ENCODE measurements at regions not wholly inside any gene's neighbourhood (a gene's known extent, or its start where the extent isn't known, plus 50 kb on each side); places are given as distances from the start of the nearest gene placed in this dataset.

DNA sequence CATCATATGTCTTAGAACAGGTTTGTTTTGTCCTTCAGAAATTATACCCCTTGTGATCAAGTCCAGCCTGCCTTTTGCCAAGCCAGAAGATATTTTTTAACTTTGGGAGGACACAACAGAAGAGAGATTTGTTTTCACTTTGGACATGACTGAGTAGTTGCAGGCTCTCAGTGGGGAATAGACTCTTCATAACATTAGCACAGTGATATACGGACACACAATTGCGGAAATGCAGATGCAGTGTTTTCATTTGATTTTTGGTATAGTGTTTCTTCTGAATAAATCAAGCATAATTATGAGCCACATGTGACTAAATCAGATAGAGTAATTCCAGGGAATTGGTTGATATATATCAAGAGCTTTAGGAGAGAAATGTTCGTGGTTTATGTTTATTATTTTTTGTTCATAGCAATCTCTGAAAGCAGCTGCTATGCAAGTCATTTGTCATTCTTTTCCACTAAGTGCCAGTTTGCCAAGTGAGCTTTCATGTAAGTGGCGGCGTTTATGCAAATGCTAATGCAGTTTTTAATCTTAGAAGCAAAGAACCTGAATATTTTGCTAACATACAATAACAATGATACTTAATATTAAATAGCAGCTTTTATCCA, 69.6 kb upstream of the HDAC9 start:
- TF ChIP-seq, protein P1, sequence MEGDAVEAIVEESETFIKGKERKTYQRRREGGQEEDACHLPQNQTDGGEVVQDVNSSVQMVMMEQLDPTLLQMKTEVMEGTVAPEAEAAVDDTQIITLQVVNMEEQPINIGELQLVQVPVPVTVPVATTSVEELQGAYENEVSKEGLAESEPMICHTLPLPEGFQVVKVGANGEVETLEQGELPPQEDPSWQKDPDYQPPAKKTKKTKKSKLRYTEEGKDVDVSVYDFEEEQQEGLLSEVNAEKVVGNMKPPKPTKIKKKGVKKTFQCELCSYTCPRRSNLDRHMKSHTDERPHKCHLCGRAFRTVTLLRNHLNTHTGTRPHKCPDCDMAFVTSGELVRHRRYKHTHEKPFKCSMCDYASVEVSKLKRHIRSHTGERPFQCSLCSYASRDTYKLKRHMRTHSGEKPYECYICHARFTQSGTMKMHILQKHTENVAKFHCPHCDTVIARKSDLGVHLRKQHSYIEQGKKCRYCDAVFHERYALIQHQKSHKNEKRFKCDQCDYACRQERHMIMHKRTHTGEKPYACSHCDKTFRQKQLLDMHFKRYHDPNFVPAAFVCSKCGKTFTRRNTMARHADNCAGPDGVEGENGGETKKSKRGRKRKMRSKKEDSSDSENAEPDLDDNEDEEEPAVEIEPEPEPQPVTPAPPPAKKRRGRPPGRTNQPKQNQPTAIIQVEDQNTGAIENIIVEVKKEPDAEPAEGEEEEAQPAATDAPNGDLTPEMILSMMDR (conservative IDR thresholded peaks at IDR 0.05; ENCODE audit: control insufficient read depth, insufficient read depth, low read depth, low read length): no peak
- no peak for DNase-seq (ENCODE audit: low read depth)
- no peak overlapping the region for H3K4me3 ChIP-seq (ENCODE audit: control insufficient read depth, low read depth, low read length)

- H3K4me3 ChIP-seq (ENCODE audit: control insufficient read depth, low read depth, low read length): no peak overlapping the region
- DNase-seq (ENCODE audit: low read depth): peak; percentile 15
- TF ChIP-seq, protein P1 (conservative IDR thresholded peaks at IDR 0.05; ENCODE audit: control insufficient read depth, insufficient read depth, low read depth, low read length): no peak
These were observed 68.9 kb upstream of the HDAC9 start for GRCh38 chr7:18426564-18427226.

DNA sequence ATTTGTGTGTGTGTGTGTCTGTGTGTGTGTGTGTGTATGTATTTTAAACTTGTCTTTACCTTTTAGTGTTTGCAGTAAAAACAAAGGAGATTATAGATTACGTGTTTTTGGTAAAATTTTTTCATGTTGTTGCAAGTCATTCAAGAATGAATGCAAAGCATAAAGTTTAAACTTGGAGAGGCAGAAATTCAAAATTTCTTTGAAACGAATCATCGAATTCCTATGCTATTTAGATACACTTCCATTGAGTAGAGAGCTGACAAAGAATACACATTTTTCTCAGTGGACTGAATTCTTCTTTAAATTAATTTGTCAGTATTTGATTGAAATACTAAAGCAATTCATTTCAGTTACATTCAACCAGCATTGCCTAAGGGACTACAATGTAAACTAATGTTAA, 66.0 kb upstream of the HDAC9 start:
- peak; percentile 38 for DNase-seq (ENCODE audit: low read depth)
- TF ChIP-seq, protein P1 (conservative IDR thresholded peaks at IDR 0.05; ENCODE audit: control insufficient read depth, insufficient read depth, low read depth, low read length): no peak
- no peak overlapping the region for H3K4me3 ChIP-seq (ENCODE audit: control insufficient read depth, low read depth, low read length)

- no peak overlapping the region for H3K4me3 ChIP-seq (ENCODE audit: control insufficient read depth, low read depth, low read length)
- TF ChIP-seq, protein P1 (conservative IDR thresholded peaks at IDR 0.05; ENCODE audit: control insufficient read depth, insufficient read depth, low read depth, low read length): no peak
- DNase-seq (ENCODE audit: low read depth): no peak
These were observed 64.7 kb upstream of the HDAC9 start for GRCh38 chr7:18430810-18431209.

- DNase-seq (ENCODE audit: low read depth): no peak
- no peak overlapping the region for H3K4me3 ChIP-seq (ENCODE audit: control insufficient read depth, low read depth, low read length)
- TF ChIP-seq, protein P1 (conservative IDR thresholded peaks at IDR 0.05; ENCODE audit: control insufficient read depth, insufficient read depth, low read depth, low read length): no peak
These were observed 61.4 kb upstream of the HDAC9 start for GRCh38 chr7:18434171-18434570.

DNA sequence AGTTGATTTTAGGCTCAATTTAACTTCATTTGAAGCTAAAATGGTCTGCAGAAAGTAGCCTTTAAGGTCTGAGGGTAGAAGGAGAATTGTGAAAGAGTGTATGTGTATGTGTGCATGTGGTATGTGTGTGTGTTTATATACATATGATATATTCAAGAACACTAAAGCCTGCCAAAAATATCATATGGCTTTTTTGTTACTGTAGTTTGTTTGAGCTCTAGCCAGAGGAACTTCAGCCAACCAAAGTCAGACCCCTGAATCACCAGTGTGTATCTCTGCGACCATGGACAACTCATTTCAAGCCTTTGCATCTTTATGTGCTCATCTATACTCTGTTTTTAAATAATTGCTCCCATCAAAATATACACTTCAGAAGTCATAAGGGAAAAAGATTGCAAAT, 58.4 kb upstream of the HDAC9 start:
- peak; percentile 29 for DNase-seq (ENCODE audit: low read depth)
- no peak overlapping the region for H3K4me3 ChIP-seq (ENCODE audit: control insufficient read depth, low read depth, low read length)
- TF ChIP-seq, protein P1 (conservative IDR thresholded peaks at IDR 0.05; ENCODE audit: control insufficient read depth, insufficient read depth, low read depth, low read length): no peak

Data from fibroblast of mammary gland (primary cell).